ENCODE measurements at regions not wholly inside any gene's neighbourhood (a gene's known extent, or its start where the extent isn't known, plus 50 kb on each side); places are given as distances from the start of the nearest gene placed in this dataset.

GRCh38 chr1:99445486-99445885, 181.2 kb downstream of the PLPPR4 start:
- TF ChIP-seq FOSL1 (CRISPR knock-in tag; IDR thresholded peaks at IDR 0.05; ENCODE audit: borderline replicate concordance) (no peak), ZNF121 (CRISPR knock-in tag; IDR thresholded peaks at IDR 0.05) (no peak)
